HG03135 (cell line): ENCODE measurements at regions not wholly inside any gene's neighbourhood (a gene's known extent, or its start where the extent isn't known, plus 50 kb on each side); places are given as distances from the start of the nearest gene placed in this dataset.

Experiments used
- ATAC-seq: cut with Tn5 transposase; IDR thresholded peaks from one replicate; pipeline ENCODE4 v1.9.1; 2021; ENCODE audit warnings: mild to moderate bottlenecking, moderate library complexity; ENCODE audit not compliant: unreplicated experiment

- ATAC-seq: no peak
Observed at GRCh38 chr5:88545338-88545737, 276.7 kb upstream of the TMEM161B start.

- no peak for ATAC-seq
Observed at GRCh38 chr5:88544671-88545070, 276.0 kb upstream of the TMEM161B start.

- ATAC-seq: no peak
Observed at GRCh38 chr5:88544136-88544645, 275.5 kb upstream of the TMEM161B start.

GRCh38 chr5:88542786-88543185 lies 274.1 kb upstream of the TMEM161B start:
- ATAC-seq: no peak

- no peak for ATAC-seq
Observed at GRCh38 chr5:88540471-88541115, 271.9 kb upstream of the TMEM161B start.

GRCh38 chr5:88539693-88540365 lies 271.2 kb upstream of the TMEM161B start:
- ATAC-seq: no peak

GRCh38 chr5:88539026-88539425 lies 270.4 kb upstream of the TMEM161B start:
- no peak for ATAC-seq

GRCh38 chr5:88536146-88536545 lies 267.5 kb upstream of the TMEM161B start:
- no peak for ATAC-seq

GRCh38 chr5:88524941-88525340 lies 256.3 kb upstream of the TMEM161B start:
- no peak for ATAC-seq

- no peak for ATAC-seq
Observed at GRCh38 chr5:88519066-88519465, 250.4 kb upstream of the TMEM161B start.

- ATAC-seq: no peak
Observed at GRCh38 chr5:88518131-88519016, 249.7 kb upstream of the TMEM161B start.

GRCh38 chr5:88515881-88516819 lies 247.5 kb upstream of the TMEM161B start:
- no peak for ATAC-seq

- ATAC-seq: no peak
Observed at GRCh38 chr5:88515068-88515467, 246.4 kb upstream of the TMEM161B start.

- ATAC-seq: no peak
Observed at GRCh38 chr5:88509403-88509802, 240.8 kb upstream of the TMEM161B start.

GRCh38 chr5:88507261-88507660 lies 238.6 kb upstream of the TMEM161B start:
- no peak for ATAC-seq

GRCh38 chr5:88503406-88503805 lies 234.8 kb upstream of the TMEM161B start:
- no peak for ATAC-seq

GRCh38 chr5:88503041-88503345 lies 234.3 kb upstream of the TMEM161B start:
- no peak for ATAC-seq

GRCh38 chr5:88502179-88503040 lies 233.8 kb upstream of the TMEM161B start:
- peak; percentile 82 for ATAC-seq

- no peak for ATAC-seq
Observed at GRCh38 chr5:88495810-88496209, 227.2 kb upstream of the TMEM161B start.

- no peak for ATAC-seq
Observed at GRCh38 chr5:88490874-88491273, 222.2 kb upstream of the TMEM161B start.
